Skeletal muscle tissue (tissue), 3 donors: ENCODE measurements at regions not wholly inside any gene's neighbourhood (a gene's known extent, or its start where the extent isn't known, plus 50 kb on each side); places are given as distances from the start of the nearest gene placed in this dataset.

Source experiments
- H3K27ac ChIP-seq: one replicate; pipeline ENCODE4 v1.7.0; 2013; ENCODE audit warnings: mild to moderate bottlenecking, low read depth, low read length, inconsistent platforms
- H3K27me3 ChIP-seq, 3 donors: one replicate each; pipeline ENCODE4 v1.7.0; 2013; ENCODE audit warnings: low read length in 3 of 3; ENCODE audit not compliant: control insufficient read depth in 3 of 3, insufficient read depth in 3 of 3
- H3K36me3 ChIP-seq, 3 donors: one replicate each; pipeline ENCODE4 v1.7.0; 2013; ENCODE audit warnings: low read length in 3 of 3; ENCODE audit not compliant: control insufficient read depth in 3 of 3, insufficient read depth in 3 of 3
- H3K4me1 ChIP-seq, 3 donors: one replicate each; pipeline ENCODE4 v1.7.0; 2013; ENCODE audit warnings: low read length in 3 of 3, mild to moderate bottlenecking in 3 of 3; ENCODE audit not compliant: control insufficient read depth in 3 of 3, insufficient read depth in 3 of 3
- H3K4me3 ChIP-seq, 3 donors: one replicate each; pipeline ENCODE4 v1.7.0; 2013; ENCODE audit warnings: low read length in 3 of 3
- H3K9ac ChIP-seq, 3 donors: one replicate each; pipeline ENCODE4 v1.7.0; 2013; ENCODE audit warnings: low read length in 3 of 3, mild to moderate bottlenecking in 3 of 3, moderate library complexity in 2 of 3, low read depth in 1 of 3
- H3K9me3 ChIP-seq, 3 donors: one replicate each; pipeline ENCODE4 v1.7.0; 2013; ENCODE audit warnings: low read length in 3 of 3; ENCODE audit not compliant: control insufficient read depth in 3 of 3
- donor health status: Osteomylitis.

- H3K36me3 ChIP-seq: no peaks in the 10 kb centered on the region
- H3K4me1 ChIP-seq: peaks cover 0 to 2% (median 0%) of the 10 kb centered on the region in 3 donors
- H3K9ac ChIP-seq: no peak overlapping the region
- H3K9me3 ChIP-seq: no peaks in the 10 kb centered on the region
- no peak overlapping the region for H3K4me3 ChIP-seq
- no peak overlapping the region for H3K27ac ChIP-seq
- peaks cover 0 to 4% (median 2%) of the 10 kb centered on the region in 3 donors for H3K27me3 ChIP-seq
These were observed 93.9 kb upstream of the HABP2 start for GRCh38 chr10:113458944-113459343.

- Histone ChIP-seq H3K4me1 (peaks cover 0 to under 1% (median 0%) of the 10 kb centered on the region in 3 donors), H3K4me3 (no peak overlapping the region), H3K36me3 (no peaks in the 10 kb centered on the region), H3K27ac (no peak overlapping the region), H3K27me3 (no peaks in the 10 kb centered on the region), H3K9me3 (no peaks in the 10 kb centered on the region), H3K9ac (no peak overlapping the region)
These were observed 93.1 kb upstream of the HABP2 start for GRCh38 chr10:113459626-113460280.

- no peak overlapping the region for H3K9ac ChIP-seq
- H3K27ac ChIP-seq: no peak overlapping the region
- H3K4me1 ChIP-seq: no peaks in the 10 kb centered on the region
- no peaks in the 10 kb centered on the region for H3K9me3 ChIP-seq
- H3K4me3 ChIP-seq: no peak overlapping the region
- no peaks in the 10 kb centered on the region for H3K27me3 ChIP-seq
- no peaks in the 10 kb centered on the region for H3K36me3 ChIP-seq
These were observed 89.8 kb upstream of the HABP2 start for GRCh38 chr10:113463083-113463482.

GRCh38 chr10:113463777-113464176 lies 89.1 kb upstream of the HABP2 start:
- no peaks in the 10 kb centered on the region for H3K4me1 ChIP-seq
- no peak overlapping the region for H3K4me3 ChIP-seq
- no peak overlapping the region for H3K9ac ChIP-seq
- H3K9me3 ChIP-seq: no peaks in the 10 kb centered on the region
- H3K27me3 ChIP-seq: no peaks in the 10 kb centered on the region
- H3K27ac ChIP-seq: no peak overlapping the region
- H3K36me3 ChIP-seq: no peaks in the 10 kb centered on the region

- H3K36me3 ChIP-seq: no peaks in the 10 kb centered on the region
- H3K4me3 ChIP-seq: no peak overlapping the region
- no peak overlapping the region for H3K9ac ChIP-seq
- H3K9me3 ChIP-seq: no peaks in the 10 kb centered on the region
- H3K27me3 ChIP-seq: no peaks in the 10 kb centered on the region
- no peak overlapping the region for H3K27ac ChIP-seq
- H3K4me1 ChIP-seq: peaks cover 3 to 10% (median 8%) of the 10 kb centered on the region in 3 donors
These were observed 83.1 kb upstream of the HABP2 start for GRCh38 chr10:113469796-113470195.

GRCh38 chr10:113470372-113471240 lies 82.2 kb upstream of the HABP2 start:
- H3K27me3 ChIP-seq: no peaks in the 10 kb centered on the region
- no peaks in the 10 kb centered on the region for H3K9me3 ChIP-seq
- H3K36me3 ChIP-seq: no peaks in the 10 kb centered on the region
- H3K4me3 ChIP-seq: no peak overlapping the region
- H3K4me1 ChIP-seq: peaks cover 10 to 17% (median 16%) of the 10 kb centered on the region in 3 donors
- no peak overlapping the region for H3K27ac ChIP-seq
- H3K9ac ChIP-seq: no peak overlapping the region

- H3K27me3 ChIP-seq: no peaks in the 10 kb centered on the region
- no peak overlapping the region for H3K27ac ChIP-seq
- H3K4me1 ChIP-seq: peaks cover 14 to 20% (median 18%) of the 10 kb centered on the region in 3 donors
- no peaks in the 10 kb centered on the region for H3K9me3 ChIP-seq
- H3K9ac ChIP-seq: no peak overlapping the region
- no peak overlapping the region for H3K4me3 ChIP-seq
- no peaks in the 10 kb centered on the region for H3K36me3 ChIP-seq
These were observed 81.4 kb upstream of the HABP2 start for GRCh38 chr10:113471241-113471996.

GRCh38 chr10:113473011-113473410 lies 79.8 kb upstream of the HABP2 start:
- Histone ChIP-seq H3K27me3 (no peaks in the 10 kb centered on the region), H3K27ac (no peak overlapping the region)

GRCh38 chr10:113473851-113474250 lies 79.0 kb upstream of the HABP2 start:
- H3K27ac ChIP-seq: peak overlapping the region; percentile 23

More at GRCh38 chr10:113473011-113473410, 79.8 kb upstream of the HABP2 start:
- Histone ChIP-seq H3K9me3 (no peaks in the 10 kb centered on the region), H3K9ac (no peak overlapping the region), H3K36me3 (no peaks in the 10 kb centered on the region), H3K4me3 (no peak overlapping the region), H3K4me1 (peaks cover 18 to 23% (median 19%) of the 10 kb centered on the region in 3 donors)

More at GRCh38 chr10:113473851-113474250, 79.0 kb upstream of the HABP2 start:
- H3K9ac ChIP-seq: no peak overlapping the region
- peaks cover 18 to 23% (median 19%) of the 10 kb centered on the region in 3 donors for H3K4me1 ChIP-seq
- H3K4me3 ChIP-seq: no peak overlapping the region
- peaks cover 0 to 2% (median 0%) of the 10 kb centered on the region in 3 donors for H3K9me3 ChIP-seq
- no peaks in the 10 kb centered on the region for H3K27me3 ChIP-seq
- H3K36me3 ChIP-seq: no peaks in the 10 kb centered on the region
